CD4-positive, alpha-beta T cell treated with Interleukin-15 for 4 hours (primary cell): ENCODE measurements at regions not wholly inside any gene's neighbourhood (a gene's known extent, or its start where the extent isn't known, plus 50 kb on each side); places are given as distances from the start of the nearest gene placed in this dataset.

ENCODE experiments used
- DNase-seq: peaks from one replicate; pipeline ENCODE4 v3.0.0-alpha.2; 2020; ENCODE audit warnings: low spot score

DNA sequence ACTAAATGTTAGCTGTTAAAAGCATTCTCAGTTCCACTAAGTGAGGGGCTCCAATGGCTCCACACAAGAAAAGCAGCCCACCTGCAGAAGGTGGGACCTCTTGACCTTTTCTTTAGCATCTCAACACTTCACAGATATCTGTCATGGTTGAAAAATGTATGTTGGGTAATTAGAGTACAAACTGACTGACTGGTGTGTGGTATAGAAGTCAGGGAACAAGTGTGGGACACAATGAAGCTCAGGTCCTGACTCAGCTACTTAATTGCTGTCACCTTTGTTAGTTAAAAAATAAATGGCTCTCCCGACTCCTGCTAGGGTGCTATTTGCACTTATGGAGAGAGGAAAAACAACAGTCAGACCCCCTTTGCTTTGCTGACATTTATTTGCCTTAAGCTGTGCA lies 299.0 kb downstream of the TTC6 start:
- no peak for DNase-seq

DNA sequence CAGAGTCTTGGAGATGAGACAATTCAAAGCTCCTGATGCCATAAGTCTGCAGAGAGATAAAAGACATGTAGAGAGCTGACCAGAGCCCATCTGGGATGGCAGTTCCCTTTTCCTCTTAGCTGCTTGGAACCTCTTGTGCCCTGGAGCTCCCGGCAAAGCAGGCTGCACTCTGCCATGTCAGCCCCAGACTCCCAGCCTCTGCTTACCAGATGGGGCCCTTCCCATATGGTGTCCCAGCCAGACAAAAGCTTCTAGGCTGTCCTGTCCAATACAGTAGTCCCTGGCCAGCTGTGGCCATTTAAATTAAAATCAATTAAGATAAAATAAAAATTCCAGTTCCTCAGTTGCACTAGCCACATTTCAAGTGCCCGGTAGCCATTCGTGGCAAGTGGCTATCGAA lies 303.9 kb downstream of the TTC6 start:
- DNase-seq = no peak

- no peak for DNase-seq
These were observed 305.1 kb downstream of the TTC6 start for GRCh38 chr14:37900561-37900960.

DNA sequence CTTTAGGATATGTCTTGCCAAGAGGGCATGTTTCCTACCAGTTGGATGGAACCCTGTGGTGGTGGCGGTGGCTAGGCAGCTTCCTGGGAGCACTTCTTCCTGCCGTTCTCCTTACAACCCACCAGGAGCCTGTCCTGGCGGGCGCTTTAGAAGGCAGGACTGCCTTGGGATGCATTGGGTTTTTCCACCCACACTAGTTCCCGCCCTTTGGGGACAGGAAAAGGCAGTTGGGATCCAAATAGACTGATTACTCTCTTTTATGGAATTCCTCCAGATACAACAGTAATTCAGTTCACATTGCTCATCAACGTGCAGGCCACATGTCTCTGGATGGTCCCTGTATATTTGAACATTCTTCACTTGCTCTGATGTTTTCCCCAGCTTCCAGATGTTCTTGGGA lies 305.7 kb upstream of the SSTR1 start:
- DNase-seq = no peak

DNA sequence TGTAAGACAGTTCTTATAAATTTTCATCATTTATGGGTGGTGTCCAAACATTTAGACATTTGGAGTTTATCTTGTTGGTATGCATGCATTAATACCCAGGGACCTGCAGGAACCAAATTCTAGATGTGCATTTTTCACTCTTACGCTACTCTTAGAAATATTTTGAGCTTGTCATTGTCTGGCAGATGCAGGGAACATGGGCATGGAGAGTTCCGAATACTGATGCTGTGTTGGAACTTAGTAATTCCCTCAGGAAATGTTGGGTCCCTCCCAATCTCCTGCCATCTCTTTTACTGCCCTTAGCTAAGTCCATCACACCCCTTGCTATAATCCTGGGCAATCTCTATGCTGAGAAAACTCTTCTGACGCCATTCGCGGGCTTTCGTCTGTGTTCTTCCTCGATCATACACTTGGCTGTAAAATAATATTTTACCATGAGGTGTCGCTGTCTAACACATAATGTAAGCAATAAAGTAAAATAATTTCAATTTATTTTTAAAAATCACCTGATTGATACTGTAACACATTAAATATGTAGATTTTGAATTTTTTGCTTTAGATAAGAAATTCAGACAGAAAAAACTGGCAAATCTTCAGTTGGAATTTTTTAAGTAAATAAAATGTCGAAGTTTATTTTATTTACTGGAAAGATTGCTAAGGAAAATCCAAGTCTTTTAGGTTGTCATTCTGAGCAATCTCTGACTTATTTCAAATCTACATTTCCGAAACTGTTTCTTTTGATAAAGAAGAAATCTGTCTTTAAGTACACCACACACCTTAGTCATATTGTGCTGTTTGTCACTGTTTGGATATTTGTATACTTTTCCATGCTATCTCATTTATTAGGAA lies 304.1 kb upstream of the SSTR1 start:
- peak; percentile 39 for DNase-seq

DNA sequence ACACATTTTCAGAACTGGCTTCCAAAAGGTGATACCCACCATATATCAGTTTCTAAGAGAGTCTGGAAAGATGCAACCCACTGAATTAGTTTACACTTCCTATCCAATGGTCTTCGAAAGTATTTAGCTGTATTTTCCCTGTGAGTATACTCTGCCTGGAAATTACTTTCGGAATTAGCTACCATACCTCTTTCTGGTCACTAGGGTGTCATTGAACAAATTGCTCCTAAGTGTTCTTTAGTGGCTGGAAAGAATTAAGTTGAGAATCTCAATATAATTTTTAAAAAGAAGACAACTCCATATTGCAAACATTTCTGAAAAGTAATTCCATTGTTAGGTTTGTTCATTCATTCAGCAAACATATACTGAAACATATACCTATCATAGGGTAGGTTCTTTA lies 283.1 kb upstream of the SSTR1 start:
- no peak for DNase-seq

DNA sequence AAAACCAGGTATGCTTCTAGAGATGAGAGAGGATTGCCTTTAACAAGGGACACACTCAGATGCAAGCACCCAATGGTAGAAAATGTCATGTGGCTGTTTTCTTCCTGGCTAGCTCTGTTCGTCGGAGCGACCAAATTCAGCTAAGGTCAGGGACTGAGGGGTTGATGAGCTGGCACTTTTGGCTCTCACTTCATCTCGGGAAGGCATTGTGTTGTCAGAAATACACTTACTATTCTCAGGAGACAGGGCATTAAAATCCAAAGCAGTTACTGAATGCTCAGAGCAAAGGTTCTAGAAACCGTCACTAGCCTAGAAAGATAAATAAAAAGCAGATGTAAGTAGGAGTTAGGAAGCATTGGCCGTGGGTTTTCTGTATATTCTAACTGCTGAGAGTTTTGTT lies 275.7 kb upstream of the SSTR1 start:
- no peak for DNase-seq

DNA sequence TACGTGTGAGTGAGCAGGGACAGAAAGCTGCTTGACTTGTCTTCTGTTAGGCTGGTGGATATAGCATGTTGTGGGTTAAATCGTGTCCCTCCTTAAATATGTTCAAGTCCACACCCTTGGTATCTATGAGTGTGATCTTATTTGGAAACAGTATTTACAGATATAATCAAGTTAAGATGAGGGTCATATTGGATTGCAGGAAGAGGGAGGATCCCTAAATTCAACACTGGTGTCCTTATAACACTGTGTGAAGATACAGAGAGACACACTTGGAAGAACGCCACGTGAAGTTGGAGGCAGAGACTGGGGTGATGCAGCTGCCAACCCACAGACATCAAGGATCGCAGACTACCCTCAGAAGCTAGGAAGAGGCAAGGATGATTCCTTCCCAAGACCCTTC lies 275.2 kb upstream of the SSTR1 start:
- no peak for DNase-seq

DNA sequence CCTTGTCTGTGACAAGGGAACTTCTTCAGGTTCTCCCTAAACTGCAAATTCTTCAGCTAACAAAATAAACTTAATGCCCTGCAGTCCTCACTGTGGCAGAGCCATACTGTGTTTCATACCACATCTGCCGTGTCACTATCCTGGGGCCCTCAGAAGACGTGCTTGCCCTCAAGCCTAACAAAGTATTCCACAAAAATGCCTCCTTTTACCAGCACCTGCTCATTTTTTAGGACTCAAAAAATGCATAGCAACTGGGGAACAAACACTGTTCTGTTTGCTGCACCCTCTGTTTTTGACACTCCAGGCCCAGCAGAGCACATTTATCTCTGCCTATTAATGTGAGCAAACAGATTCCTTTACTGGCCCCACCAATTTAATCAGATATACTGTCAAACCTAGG lies 270.7 kb upstream of the SSTR1 start:
- DNase-seq = no peak

DNA sequence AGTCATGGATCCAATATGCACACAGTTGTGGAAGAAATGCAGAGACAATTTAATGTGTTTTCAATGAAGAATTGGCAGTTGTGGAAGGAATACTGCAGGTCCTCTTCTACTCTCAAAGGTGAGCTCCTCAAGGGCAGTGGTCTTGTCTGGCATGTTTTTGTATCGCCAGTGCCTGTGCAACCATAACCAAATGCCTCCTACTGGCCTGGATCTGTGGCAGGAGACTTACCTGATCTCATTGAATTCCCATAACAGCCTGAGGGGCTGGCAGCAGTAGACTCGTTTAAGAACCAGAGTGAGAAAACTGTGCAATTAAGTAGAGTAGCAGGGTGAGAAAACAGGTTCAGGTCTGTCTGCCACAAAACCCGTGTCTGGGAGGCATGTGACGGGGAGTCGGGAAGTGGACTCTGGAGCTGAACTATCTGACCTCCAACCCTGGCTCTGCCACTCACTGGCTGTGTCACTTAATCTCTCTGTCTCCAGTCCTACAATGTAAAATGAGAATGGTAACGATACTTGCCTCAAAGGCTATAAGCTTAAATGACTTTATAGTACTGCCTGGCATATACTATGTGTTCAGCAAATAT lies 268.2 kb upstream of the SSTR1 start:
- no peak for DNase-seq

DNA sequence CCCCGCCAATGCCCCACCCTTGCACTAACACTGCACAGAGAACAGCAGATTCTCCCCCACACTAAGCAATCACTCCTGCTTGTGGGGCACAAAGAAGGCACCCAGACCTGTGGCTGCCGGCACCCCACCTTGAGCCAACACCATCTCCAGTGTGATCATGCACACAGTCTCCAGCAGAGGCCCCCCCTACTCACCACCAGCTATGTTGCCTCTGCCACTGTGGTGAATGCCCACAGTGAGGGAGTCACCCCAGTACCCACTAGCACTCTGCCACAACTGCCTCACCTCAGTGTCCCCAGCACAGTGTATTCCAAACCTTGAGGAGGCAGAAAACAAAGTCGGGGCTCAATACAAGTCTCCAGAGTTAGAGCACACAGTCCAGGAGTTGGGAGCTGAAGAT lies 261.7 kb upstream of the SSTR1 start:
- no peak for DNase-seq

DNA sequence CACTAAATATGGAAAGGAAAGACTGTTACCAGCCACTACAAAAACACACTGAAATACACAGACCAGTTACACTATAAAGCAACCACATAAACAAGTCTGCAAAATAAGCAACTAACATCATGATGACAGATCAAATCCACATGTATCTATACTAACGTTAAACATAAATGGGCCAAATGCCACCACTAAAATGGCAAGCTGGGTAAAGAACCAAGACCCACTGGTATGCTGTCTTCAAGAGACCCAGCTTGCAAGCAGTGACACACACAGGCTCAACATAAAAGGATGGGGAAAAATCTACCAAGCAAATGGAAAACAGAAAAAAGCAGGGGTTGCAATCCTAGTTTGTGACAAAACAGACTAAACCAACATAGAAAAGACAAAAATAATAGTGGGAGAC lies 260.9 kb upstream of the SSTR1 start:
- no peak for DNase-seq

DNA sequence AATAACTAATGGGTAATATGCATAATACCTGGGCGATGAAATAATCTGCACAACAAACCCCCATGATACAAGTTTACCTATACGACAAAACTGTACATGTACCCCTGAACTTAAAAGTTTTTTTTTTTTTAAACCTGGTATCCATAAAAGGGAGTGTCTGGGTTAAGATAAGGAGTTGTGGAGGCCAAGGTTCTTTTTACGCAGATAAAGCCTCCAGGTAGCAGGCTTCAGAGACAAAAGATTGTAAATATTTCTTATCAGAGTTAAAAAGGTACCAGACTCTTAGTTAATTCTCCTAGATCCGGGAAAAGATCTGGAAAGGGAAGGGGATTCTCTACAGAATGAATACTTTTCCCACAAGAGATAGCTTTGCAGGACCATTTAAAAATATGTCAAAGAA lies 259.4 kb upstream of the SSTR1 start:
- DNase-seq = no peak

DNA sequence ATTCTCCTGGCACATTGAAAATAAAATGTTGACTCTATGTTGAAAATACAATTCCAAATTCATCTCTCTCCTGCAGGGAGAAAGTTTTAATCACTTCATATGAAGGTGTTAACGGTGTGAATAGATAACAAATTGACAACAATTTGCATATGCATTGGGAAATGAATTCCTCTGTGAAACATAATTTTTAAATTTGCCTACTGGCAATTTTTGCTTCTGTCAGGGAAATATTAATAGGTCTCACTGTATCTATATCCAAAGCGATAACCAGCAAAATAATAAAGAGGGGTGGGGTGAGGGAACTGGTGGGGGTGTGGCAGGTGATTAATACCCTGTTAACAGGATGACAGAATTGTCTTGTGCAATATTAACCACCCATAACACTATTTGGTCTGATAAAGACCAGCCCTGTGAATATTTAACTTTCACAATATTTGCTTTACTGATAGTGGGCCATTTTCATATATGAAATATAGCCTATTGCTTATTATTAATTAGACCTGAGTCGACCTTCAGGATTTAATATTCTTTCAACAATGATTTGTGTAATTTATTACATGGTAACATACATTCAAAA lies 239.0 kb upstream of the SSTR1 start:
- DNase-seq = no peak

DNA sequence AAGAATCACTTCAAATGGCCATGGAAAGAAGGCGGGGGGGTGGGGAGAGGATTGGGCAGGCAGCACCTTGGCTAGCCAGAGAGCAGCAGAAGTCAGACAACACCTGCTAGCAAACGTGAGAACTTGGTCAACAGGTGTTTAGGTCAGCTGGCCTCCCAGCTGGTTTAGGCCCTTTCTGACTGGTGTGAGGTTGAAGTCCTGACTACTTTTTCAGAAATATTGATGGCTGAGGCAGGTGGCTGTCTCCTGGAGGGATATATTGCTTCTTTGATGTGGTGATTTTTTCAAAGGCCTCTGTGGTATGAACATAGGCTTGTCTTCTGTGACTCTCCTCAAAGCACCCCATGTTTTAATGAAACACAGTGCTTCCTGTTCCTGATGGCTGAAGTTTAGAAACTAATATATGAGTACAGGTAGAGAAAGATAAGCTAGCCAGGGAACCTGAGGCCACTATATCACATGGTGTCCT lies 238.2 kb upstream of the SSTR1 start:
- no peak for DNase-seq

DNA sequence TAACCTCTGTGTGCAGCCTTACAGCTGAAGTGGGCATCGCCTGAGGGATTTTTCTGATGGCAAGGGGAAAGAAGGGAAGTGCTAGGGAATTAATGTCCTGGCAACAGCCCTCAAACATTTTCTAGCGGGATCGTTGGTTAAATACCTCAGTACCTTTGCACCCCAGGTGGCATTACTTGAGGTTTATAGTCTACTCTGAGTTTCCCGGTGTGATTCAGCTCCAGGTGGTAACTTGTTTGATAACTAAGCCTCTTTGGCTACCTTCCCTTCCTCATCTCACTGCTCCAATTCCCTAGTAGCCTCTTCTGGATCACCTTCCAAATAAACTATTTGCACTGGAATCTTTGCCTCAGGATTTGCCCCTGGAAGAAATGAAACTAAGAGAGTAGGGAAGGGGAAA lies 237.0 kb upstream of the SSTR1 start:
- DNase-seq = no peak

- DNase-seq = no peak
These were observed 234.5 kb upstream of the SSTR1 start for GRCh38 chr14:37972941-37973887.

DNA sequence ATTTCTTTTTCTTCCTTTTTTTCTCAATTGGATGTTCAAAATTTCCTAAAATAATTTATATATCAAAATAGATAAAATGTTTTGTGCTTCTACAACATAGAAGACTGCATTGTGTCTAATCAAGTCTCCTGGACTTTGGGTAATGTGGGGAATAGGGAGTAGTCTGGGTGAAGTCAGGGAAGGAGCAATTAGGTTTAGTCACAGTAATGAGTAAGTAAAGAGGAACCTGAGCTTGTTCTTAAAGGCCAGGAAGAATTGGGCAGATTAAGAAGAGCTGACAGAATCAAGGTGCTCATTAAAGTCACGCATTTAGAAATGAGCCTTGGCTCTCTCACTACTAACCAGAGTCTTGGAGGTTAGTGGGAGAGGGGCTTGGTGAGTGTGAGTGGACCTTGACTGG lies 233.3 kb upstream of the SSTR1 start:
- DNase-seq = no peak

DNA sequence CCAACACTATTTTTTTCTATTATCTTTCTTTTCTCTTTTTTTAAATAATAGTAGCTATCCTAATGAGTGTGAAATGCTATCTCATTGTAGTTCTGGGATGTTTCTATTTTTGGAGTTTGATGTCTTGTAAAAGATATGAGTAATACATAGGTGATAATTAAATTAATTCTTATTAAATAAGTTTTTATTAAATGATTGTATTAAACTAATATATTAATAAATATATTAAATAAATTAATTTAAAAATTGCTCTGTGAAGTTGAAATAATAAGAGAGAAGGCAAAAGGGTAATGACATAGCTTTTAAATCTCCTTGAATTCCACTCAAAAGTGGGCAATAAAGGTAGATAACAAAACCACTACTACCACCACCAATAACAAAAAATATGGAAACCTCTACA lies 230.2 kb upstream of the SSTR1 start:
- no peak for DNase-seq

DNA sequence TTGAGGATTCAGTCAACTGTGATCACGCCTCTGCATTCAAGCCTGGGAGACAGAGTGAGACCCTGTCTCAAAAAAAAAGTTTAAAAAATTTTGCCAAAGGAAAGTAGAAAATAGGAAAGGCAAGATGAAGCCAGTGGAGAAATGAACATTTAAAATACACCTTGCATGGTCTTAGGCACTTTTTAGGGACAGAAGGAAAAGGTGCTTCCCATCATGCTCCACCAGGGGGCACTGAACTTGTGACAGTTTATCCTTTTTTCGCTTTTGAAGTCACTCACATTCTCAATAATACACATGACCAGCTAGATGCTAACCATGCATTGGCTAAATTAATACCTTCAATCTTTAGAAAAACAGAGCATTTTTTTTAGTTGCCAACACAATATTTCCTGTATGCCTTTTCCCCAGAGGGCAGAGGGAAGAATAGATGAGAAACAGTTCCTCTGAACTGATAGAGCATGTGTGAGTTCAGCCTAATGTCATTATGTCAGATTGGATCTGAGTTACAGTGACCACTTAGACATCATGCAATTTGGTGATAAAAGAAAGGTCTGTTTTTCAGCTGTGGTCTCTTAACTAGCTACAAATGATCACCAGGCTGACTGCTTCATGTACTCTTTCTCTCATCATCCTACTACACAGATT lies 221.8 kb upstream of the SSTR1 start:
- DNase-seq = peak; percentile 69

DNA sequence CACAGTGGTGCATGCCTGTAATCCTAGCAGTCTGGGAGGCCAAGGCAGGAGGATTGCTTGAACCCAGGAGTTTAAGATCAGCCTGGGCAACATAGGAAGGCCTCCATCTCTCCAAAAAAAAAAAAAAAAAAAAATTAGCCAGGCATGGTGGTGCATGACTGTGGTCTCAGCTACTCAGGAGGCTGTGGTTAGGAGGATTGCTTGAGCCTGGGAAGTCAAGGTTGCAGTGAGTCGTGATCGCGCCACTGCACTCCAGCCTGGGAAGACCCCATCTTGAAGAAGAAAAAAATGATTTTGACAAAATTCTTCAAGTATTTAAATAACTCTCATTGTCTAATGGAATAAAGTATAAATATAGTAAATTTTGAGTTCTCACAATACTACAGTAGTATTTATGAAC lies 219.2 kb upstream of the SSTR1 start:
- no peak for DNase-seq

GRCh38 chr14:37991027-37991426 lies 216.7 kb upstream of the SSTR1 start:
- no peak for DNase-seq
